CD4-positive, alpha-beta T cell (primary cell): ENCODE measurements at regions not wholly inside any gene's neighbourhood (a gene's known extent, or its start where the extent isn't known, plus 50 kb on each side); places are given as distances from the start of the nearest gene placed in this dataset.

Experiments used
- ATAC-seq: fragments of 200-7000 bp; cut with Tn5 transposase; one replicate; pipeline ENCODE4 v1.10.0; 2022; ENCODE audit warnings: mild to moderate bottlenecking; ENCODE audit not compliant: poor library complexity
- CTCF ChIA-PET: fragments of 350-600 bp; sonication (Branson Sonifier 250); formaldehyde crosslinking; loops from one replicate; lab custom pipeline; 2021; ENCODE audit warnings: antibody characterized with exemption, inconsistent platforms; lab: Charles Lee
- POLR2A ChIA-PET: fragments of 350-600 bp; sonication (Branson Sonifier 250); formaldehyde crosslinking; loops from one replicate; lab custom pipeline; 2021; ENCODE audit warnings: antibody characterized with exemption, inconsistent platforms; lab: Charles Lee
- DNase-seq, 14 experiments: peaks; one replicate each; pipeline ENCODE4 v3.0.0-alpha.2; 2013 to 2020; ENCODE audit warnings: mixed read lengths in 2 of 14
- H3K27ac ChIP-seq, 2 donors: one replicate each; pipeline versions ENCODE4 v1.5.1 to v1.7.0; 2013; ENCODE audit warnings: low read length in 2 of 2, low read depth in 1 of 2, mild to moderate bottlenecking in 1 of 2
- H3K27me3 ChIP-seq, 2 experiments: 1 replicate in 1 of 2; 2 replicates in 1 of 2; pipeline versions ENCODE4 v1.6.1 to v1.7.0; 2013; ENCODE audit warnings: low read length in 2 of 2, control low read depth in 1 of 2, mild to moderate bottlenecking in 1 of 2, moderate library complexity in 1 of 2; ENCODE audit not compliant: insufficient read depth in 2 of 2, control insufficient read depth in 1 of 2
- H3K36me3 ChIP-seq: one replicate; pipeline ENCODE4 v1.6.1; 2013; ENCODE audit warnings: low read length, control low read depth; ENCODE audit not compliant: insufficient read depth
- H3K4me1 ChIP-seq: one replicate; pipeline ENCODE4 v1.6.1; 2013; ENCODE audit warnings: low read length, control low read depth; ENCODE audit not compliant: insufficient read depth
- H3K4me3 ChIP-seq: one replicate; pipeline ENCODE4 v1.5.1; 2013; ENCODE audit warnings: mild to moderate bottlenecking, low read length, moderate library complexity
- H3K9me3 ChIP-seq, 2 experiments: 1 replicate in 1 of 2; 2 replicates in 1 of 2; pipeline versions ENCODE4 v1.6.1 to v1.7.0; 2013; ENCODE audit warnings: low read length in 2 of 2, mild to moderate bottlenecking in 2 of 2, control low read depth in 1 of 2, moderate library complexity in 1 of 2; ENCODE audit not compliant: control insufficient read depth in 1 of 2, insufficient read depth in 1 of 2
- H3K27ac Mint-ChIP-seq: one replicate; pipeline ENCODE4 v1.8.0; 2020; ENCODE audit warnings: mixed read lengths
- H3K27me3 Mint-ChIP-seq: one replicate; pipeline ENCODE4 v1.8.0; 2021; ENCODE audit warnings: mixed read lengths
- H3K36me3 Mint-ChIP-seq: one replicate; pipeline ENCODE4 v1.8.0; 2021; ENCODE audit warnings: low read depth, mixed read lengths
- H3K4me1 Mint-ChIP-seq: one replicate; pipeline ENCODE4 v1.8.0; 2021; ENCODE audit warnings: low read depth, mixed read lengths
- H3K4me3 Mint-ChIP-seq: one replicate; pipeline ENCODE4 v1.8.0; 2020; ENCODE audit warnings: mild to moderate bottlenecking, mixed read lengths
- H3K9me3 Mint-ChIP-seq: one replicate; pipeline ENCODE4 v1.8.0; 2020; ENCODE audit warnings: mixed read lengths
- intact Hi-C, 2 experiments: fragments of 100-400 bp; cut with DNase I in 1 of 2; cut with micrococcal nuclease in 1 of 2; formaldehyde crosslinking; loops; one replicate each; pipeline versions ENCODE4 v1.15.1 to v1.9.0; 2023 to 2025; cut with DNase I, micrococcal nuclease
- TF ChIP-seq, protein P1 (sequence below): fragments of 200-600 bp; IDR thresholded peaks from one replicate; pipeline ENCODE4 v1.8.0; 2022; ENCODE audit warnings: antibody characterized with exemption, mild to moderate bottlenecking

- POLR2A ChIA-PET, result no interaction called here
- Mint-ChIP-seq H3K36me3 (no peaks in the 10 kb centered on the region), H3K4me3 (no peak overlapping the region), H3K4me1 (no peaks in the 10 kb centered on the region), H3K9me3 (no peaks in the 10 kb centered on the region), H3K27me3 (no peaks in the 10 kb centered on the region), H3K27ac (no peak overlapping the region)
- intact Hi-C loops, result no loop called here
- ATAC-seq (no peak), DNase-seq (no peak)
- H3K4me3 ChIP-seq, result no peak overlapping the region
- TF ChIP-seq, protein P1, sequence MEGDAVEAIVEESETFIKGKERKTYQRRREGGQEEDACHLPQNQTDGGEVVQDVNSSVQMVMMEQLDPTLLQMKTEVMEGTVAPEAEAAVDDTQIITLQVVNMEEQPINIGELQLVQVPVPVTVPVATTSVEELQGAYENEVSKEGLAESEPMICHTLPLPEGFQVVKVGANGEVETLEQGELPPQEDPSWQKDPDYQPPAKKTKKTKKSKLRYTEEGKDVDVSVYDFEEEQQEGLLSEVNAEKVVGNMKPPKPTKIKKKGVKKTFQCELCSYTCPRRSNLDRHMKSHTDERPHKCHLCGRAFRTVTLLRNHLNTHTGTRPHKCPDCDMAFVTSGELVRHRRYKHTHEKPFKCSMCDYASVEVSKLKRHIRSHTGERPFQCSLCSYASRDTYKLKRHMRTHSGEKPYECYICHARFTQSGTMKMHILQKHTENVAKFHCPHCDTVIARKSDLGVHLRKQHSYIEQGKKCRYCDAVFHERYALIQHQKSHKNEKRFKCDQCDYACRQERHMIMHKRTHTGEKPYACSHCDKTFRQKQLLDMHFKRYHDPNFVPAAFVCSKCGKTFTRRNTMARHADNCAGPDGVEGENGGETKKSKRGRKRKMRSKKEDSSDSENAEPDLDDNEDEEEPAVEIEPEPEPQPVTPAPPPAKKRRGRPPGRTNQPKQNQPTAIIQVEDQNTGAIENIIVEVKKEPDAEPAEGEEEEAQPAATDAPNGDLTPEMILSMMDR, result no peak
- no peaks in the 10 kb centered on the region for H3K36me3 ChIP-seq
- no peaks in the 10 kb centered on the region for H3K4me1 ChIP-seq
- no peaks in the 10 kb centered on the region for H3K27me3 ChIP-seq
- CTCF ChIA-PET, result no interaction called here
- no peaks in the 10 kb centered on the region for H3K9me3 ChIP-seq
- no peak overlapping the region for H3K27ac ChIP-seq
Measured at GRCh38 chr4:163773940-163774339, 279.4 kb downstream of the TMA16 start.

GRCh38 chr4:163776957-163777356, 282.5 kb downstream of the TMA16 start:
- intact Hi-C loops, result no loop called here
- ATAC-seq, result no peak
- no peak overlapping the region for H3K4me3 ChIP-seq
- H3K27ac ChIP-seq, result no peak overlapping the region
- H3K36me3 ChIP-seq, result no peaks in the 10 kb centered on the region
- Mint-ChIP-seq H3K36me3 (no peaks in the 10 kb centered on the region), H3K9me3 (no peaks in the 10 kb centered on the region), H3K4me3 (no peak overlapping the region), H3K27ac (no peak overlapping the region), H3K27me3 (no peaks in the 10 kb centered on the region), H3K4me1 (no peaks in the 10 kb centered on the region)
- TF ChIP-seq, protein P1, result no peak
- H3K27me3 ChIP-seq, result no peaks in the 10 kb centered on the region
- H3K4me1 ChIP-seq, result no peaks in the 10 kb centered on the region
- POLR2A ChIA-PET, result no interaction called here
- DNase-seq, result no peak
- CTCF ChIA-PET, result no interaction called here
- H3K9me3 ChIP-seq, result no peaks in the 10 kb centered on the region

GRCh38 chr4:163781726-163782125, 287.2 kb downstream of the TMA16 start:
- DNase-seq (no peak), ATAC-seq (no peak)
- no peaks in the 10 kb centered on the region for H3K27me3 Mint-ChIP-seq
- H3K27ac ChIP-seq, result no peak overlapping the region
- H3K27ac Mint-ChIP-seq, result no peak overlapping the region
- H3K4me1 Mint-ChIP-seq, result no peaks in the 10 kb centered on the region
- peaks cover 4% of the 10 kb centered on the region for H3K9me3 Mint-ChIP-seq
- POLR2A ChIA-PET, result no interaction called here
- TF ChIP-seq, protein P1, result no peak
- H3K4me3 Mint-ChIP-seq, result no peak overlapping the region
- intact Hi-C loops, result no loop called here
- H3K4me1 ChIP-seq, result no peaks in the 10 kb centered on the region
- H3K36me3 Mint-ChIP-seq, result no peaks in the 10 kb centered on the region
- no peaks in the 10 kb centered on the region for H3K9me3 ChIP-seq
- H3K4me3 ChIP-seq, result no peak overlapping the region
- CTCF ChIA-PET, result no interaction called here
- no peaks in the 10 kb centered on the region for H3K36me3 ChIP-seq
- H3K27me3 ChIP-seq, result no peaks in the 10 kb centered on the region
